ENCODE measurements at regions not wholly inside any gene's neighbourhood (a gene's known extent, or its start where the extent isn't known, plus 50 kb on each side); places are given as distances from the start of the nearest gene placed in this dataset.

GRCh38 chr3:174531262-174531982 is 327.7 kb upstream of the NAALADL2 start:
- TF ChIP-seq, protein P1, sequence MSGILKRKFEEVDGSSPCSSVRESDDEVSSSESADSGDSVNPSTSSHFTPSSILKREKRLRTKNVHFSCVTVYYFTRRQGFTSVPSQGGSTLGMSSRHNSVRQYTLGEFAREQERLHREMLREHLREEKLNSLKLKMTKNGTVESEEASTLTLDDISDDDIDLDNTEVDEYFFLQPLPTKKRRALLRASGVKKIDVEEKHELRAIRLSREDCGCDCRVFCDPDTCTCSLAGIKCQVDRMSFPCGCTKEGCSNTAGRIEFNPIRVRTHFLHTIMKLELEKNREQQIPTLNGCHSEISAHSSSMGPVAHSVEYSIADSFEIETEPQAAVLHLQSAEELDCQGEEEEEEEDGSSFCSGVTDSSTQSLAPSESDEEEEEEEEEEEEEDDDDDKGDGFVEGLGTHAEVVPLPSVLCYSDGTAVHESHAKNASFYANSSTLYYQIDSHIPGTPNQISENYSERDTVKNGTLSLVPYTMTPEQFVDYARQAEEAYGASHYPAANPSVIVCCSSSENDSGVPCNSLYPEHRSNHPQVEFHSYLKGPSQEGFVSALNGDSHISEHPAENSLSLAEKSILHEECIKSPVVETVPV (CRISPR knock-in tag; IDR thresholded peaks at IDR 0.05), result no peak
- TF ChIP-seq ZC3H10 (CRISPR knock-in tag; IDR thresholded peaks at IDR 0.05) (no peak), ZNF70 (CRISPR knock-in tag; IDR thresholded peaks at IDR 0.05) (no peak), ISL1 (CRISPR knock-in tag; IDR thresholded peaks at IDR 0.05) (no peak), ZFP3 (CRISPR knock-in tag; IDR thresholded peaks at IDR 0.05) (no peak)
